NCI-H187 treated with DMSO at 0.1 percent for 48 hours (cell line): ENCODE measurements at regions not wholly inside any gene's neighbourhood (a gene's known extent, or its start where the extent isn't known, plus 50 kb on each side); places are given as distances from the start of the nearest gene placed in this dataset.

Experiments used
- DNase-seq: peaks from one replicate; lab custom pipeline; 2025; lab: John Stamatoyannopoulos, UW

DNA sequence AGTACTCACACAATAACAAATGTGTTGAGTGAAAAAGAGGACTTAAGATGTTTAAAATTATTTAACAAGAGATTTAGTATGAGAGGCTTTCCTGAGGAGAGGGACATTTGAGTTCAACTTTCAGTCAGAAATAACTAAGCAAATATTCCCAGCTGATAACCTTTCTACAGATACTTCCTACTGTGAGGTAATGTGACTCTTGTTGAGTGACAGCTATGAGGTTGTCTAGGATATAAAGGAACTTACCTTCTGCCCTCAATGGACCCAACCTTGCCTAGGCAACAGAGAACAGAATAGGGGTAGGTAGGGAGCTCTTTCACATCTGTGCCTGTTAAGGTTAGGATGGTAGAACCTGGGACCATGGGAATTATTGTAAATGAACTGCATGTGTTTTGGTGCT lies 54.7 kb downstream of the GLUD2 start:
- no peak for DNase-seq

GRCh38 chrX:121103381-121103780 lies 56.0 kb downstream of the GLUD2 start:
- no peak for DNase-seq

- no peak for DNase-seq
Measured at GRCh38 chrX:121106484-121107235, 59.2 kb downstream of the GLUD2 start.

DNA sequence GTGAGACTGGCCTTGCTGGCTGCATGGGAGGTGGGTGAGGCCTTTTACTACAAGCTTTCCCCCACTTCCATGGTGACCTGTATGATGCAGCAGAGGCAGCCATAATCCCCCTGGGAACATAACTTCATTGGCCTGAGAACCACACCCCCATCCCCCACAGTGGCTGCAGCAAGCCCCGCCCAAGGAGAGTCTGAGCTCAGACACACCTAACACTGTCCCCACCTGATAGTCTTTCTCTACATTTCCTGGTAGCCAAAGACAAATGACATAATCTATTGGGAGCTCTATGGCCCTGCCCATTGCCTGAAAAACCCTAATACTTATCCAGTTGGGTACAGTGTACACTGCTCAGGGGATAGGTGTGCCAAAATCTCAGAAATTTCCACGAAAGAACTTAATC lies 62.6 kb downstream of the GLUD2 start:
- DNase-seq, result no peak

- no peak for DNase-seq
Measured at GRCh38 chrX:121110536-121110935, 63.1 kb downstream of the GLUD2 start.

DNA sequence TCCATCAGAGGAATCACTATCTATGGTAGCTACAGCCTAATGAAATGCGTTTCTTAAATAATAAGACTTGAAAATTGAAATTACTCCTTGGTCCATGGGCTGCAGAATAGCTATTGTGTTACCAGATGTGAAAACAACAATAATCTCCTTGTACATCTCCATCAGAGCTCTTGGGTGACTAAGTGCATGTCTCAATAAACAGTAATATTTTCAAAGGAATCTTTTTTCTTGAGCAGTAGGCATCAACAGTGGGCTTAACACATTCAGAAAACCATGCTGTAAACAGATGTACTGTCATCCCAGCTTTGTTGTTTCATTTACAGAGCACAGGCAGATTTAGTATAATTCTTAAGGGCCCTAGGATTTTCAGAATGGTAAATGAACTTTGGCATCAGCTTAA lies 67.3 kb downstream of the GLUD2 start:
- no peak for DNase-seq

GRCh38 chrX:121120690-121121605 lies 73.5 kb downstream of the GLUD2 start:
- DNase-seq, result no peak

DNA sequence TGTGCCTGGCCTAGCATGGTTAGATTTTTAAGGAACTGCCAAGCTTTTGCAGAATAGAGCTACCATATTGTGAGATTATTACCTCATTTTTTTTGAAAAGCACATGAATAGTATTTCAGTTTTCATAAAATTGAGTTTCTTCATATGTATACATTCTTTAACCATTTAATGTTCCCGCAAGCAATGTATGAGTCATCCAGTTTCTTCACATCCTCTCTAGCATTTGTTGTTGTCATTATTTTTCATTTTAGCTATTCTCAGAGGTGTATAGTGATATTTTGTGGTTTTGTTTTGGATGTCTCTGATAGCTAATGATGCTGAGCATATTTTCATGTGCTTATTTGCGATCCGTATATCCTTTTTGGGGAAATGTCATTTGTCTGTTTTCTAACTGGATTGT lies 74.9 kb downstream of the GLUD2 start:
- no peak for DNase-seq

GRCh38 chrX:121128925-121129877 lies 81.8 kb downstream of the GLUD2 start:
- no peak for DNase-seq

GRCh38 chrX:121132675-121133074 lies 85.3 kb downstream of the GLUD2 start:
- DNase-seq, result no peak

DNA sequence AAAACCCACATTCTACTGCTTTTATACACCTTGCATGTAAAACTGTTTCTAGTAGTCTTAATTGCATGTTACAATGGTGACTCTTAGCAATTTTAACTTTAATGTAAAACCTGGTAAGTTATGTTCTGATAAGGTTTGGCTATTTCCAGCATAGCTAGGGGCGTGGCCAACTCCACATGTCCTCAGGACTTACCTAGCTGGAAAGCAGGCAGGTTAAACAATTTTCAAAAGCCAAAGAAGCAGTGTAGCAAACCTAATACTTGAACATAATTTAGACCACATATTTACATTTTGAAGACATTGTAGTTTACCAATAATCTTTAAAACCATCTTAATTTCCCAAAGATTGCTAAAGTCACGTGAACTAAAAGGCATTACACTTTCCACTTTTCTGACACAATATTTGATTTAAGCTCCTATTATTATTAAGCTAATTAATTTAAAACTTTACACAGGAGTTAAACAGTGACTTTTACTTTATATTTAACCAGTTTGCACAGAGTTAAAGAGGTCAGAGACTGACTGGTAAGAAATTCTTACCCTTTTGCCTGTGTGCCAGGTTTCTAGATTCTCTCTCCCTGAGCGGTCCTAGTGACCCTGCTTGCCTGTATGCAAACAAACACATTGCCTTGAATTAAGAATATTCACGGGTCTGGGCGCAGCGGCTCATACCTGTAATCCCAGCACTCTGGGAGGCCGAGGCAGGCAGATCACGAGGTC lies 88.2 kb downstream of the GLUD2 start:
- no peak for DNase-seq

GRCh38 chrX:121146059-121146628 lies 98.7 kb downstream of the GLUD2 start:
- no peak for DNase-seq

- DNase-seq, result no peak
Measured at GRCh38 chrX:121150217-121150616, 102.8 kb downstream of the GLUD2 start.

DNA sequence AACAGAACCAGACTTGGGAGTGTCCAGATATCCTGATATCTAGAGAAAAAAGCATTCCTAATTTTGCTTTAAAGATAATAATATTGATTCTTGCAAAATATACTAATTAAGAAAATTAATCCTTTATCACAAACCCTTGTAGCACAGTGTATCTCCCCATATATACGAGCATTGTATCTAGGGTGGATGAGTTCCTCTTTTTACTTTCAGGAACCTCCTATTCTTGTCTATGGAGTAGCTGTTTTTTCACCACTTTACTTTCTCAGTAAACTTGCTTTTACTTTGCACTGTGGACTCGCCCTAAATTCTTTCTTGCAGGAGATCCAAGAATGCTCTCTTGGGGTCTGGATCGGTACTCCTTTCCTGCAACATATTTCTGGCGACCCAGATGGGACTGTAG lies 103.9 kb downstream of the GLUD2 start:
- no peak for DNase-seq

GRCh38 chrX:121154858-121155404 lies 107.5 kb downstream of the GLUD2 start:
- DNase-seq, result no peak

DNA sequence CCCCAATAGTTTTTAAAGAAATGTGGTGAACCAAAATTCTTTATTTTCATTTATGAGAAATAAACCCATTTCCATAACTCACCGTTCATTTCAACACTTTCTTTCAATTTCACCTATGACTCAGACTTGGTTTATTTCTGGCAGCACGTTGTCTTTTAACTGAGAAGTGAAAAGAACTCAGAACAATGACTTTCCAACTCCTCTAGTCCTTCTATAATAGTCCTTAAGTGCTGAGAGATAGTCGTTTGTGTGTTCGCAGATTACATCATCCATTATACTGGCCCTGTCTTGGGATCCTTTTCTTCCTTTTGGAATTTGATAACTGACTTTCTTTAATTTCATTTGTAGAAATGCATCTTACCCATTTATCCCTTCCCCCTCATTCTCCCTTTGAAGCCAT lies 113.6 kb downstream of the GLUD2 start:
- DNase-seq, result no peak

GRCh38 chrX:121161501-121161933 lies 114.1 kb downstream of the GLUD2 start:
- no peak for DNase-seq

GRCh38 chrX:121163443-121163842 lies 116.0 kb downstream of the GLUD2 start:
- no peak for DNase-seq

GRCh38 chrX:121165930-121166359 lies 118.5 kb downstream of the GLUD2 start:
- DNase-seq, result no peak
